HEK293 (cell line): ENCODE measurements at regions not wholly inside any gene's neighbourhood (a gene's known extent, or its start where the extent isn't known, plus 50 kb on each side); places are given as distances from the start of the nearest gene placed in this dataset.

Experiments
- CTCF ChIA-PET: fragments of 350-600 bp; formaldehyde crosslinking; extraction: SDS; loops from one replicate; lab custom pipeline; 2021; ENCODE audit warnings: antibody characterized with exemption; lab: Yijun Ruan, JAX
- POLR2A ChIA-PET: fragments of 300-600 bp; formaldehyde crosslinking; extraction: SDS; loops from one replicate; lab custom pipeline; 2020; ENCODE audit warnings: antibody characterized with exemption, inconsistent platforms; lab: Yijun Ruan, JAX
- H3K27ac ChIP-seq: fragments of 200-500 bp; sonication (Bioruptor generic); 2 replicates; pipeline ENCODE4 v1.5.1; 2014; ENCODE audit warnings: low read depth, low read length, control low read depth, inconsistent platforms; ENCODE audit errors: extremely low read depth
- H3K36me3 ChIP-seq, 2 experiments: fragments of 200-500 bp in 1 of 2; sonication (Bioruptor generic) in 1 of 2; 1 replicate in 1 of 2; 2 replicates in 1 of 2; pipeline ENCODE4 v1.5.1; 2014 to 2017; ENCODE audit warnings: inconsistent platforms in 2 of 2, low read length in 2 of 2; ENCODE audit not compliant: control insufficient read depth in 2 of 2, insufficient read depth in 1 of 2
- H3K4me1 ChIP-seq: fragments of 200-500 bp; sonication (Bioruptor generic); 2 replicates; pipeline ENCODE4 v1.5.1; 2014; ENCODE audit warnings: mild to moderate bottlenecking, low read length, inconsistent platforms; ENCODE audit not compliant: control insufficient read depth, insufficient read depth
- H3K4me3 ChIP-seq: 2 replicates; pipeline ENCODE4 v1.5.1; 2011; ENCODE audit warnings: low read depth, mild to moderate bottlenecking, control low read depth, low read length, moderate library complexity
- H3K9me3 ChIP-seq: fragments of 200-500 bp; sonication (Bioruptor generic); 2 replicates; pipeline ENCODE4 v1.5.1; 2014; ENCODE audit warnings: low read depth, low read length, inconsistent platforms; ENCODE audit not compliant: control insufficient read depth, insufficient read depth
- EGR2 ChIP-seq: fragments of 450-650 bp; formaldehyde crosslinking; IDR thresholded peaks from 2 replicates; pipeline ENCODE4 v1.5.1; 2016; ENCODE audit warnings: low read depth, missing biosample characterization, missing genetic modification characterization
- GFI1B ChIP-seq: fragments of 450-650 bp; formaldehyde crosslinking; IDR thresholded peaks from 2 replicates; pipeline ENCODE4 v1.5.1; 2016; ENCODE audit warnings: missing biosample characterization, missing genetic modification characterization
- KLF9 ChIP-seq: fragments of 450-650 bp; formaldehyde crosslinking; IDR thresholded peaks from 2 replicates; pipeline ENCODE4 v1.5.1; 2016; ENCODE audit warnings: missing biosample characterization, missing genetic modification characterization, low read depth
- OVOL3 ChIP-seq: fragments of 450-650 bp; formaldehyde crosslinking; IDR thresholded peaks from 2 replicates; pipeline ENCODE4 v1.5.1; 2016; ENCODE audit warnings: missing biosample characterization, missing genetic modification characterization
- SALL2 ChIP-seq: fragments of 450-650 bp; formaldehyde crosslinking; IDR thresholded peaks from 2 replicates; pipeline ENCODE4 v1.5.0; 2017; ENCODE audit warnings: missing biosample characterization, mild to moderate bottlenecking, missing genetic modification characterization, borderline replicate concordance
- ZNF121 ChIP-seq: fragments of 450-650 bp; formaldehyde crosslinking; IDR thresholded peaks from 2 replicates; pipeline ENCODE4 v1.5.1; 2016; ENCODE audit warnings: missing biosample characterization, missing genetic modification characterization
- ZNF174 ChIP-seq: fragments of 450-650 bp; formaldehyde crosslinking; IDR thresholded peaks from 2 replicates; pipeline ENCODE4 v1.5.0; 2017; ENCODE audit warnings: missing biosample characterization, mild to moderate bottlenecking, missing genetic modification characterization
- ZNF214 ChIP-seq: fragments of 450-650 bp; formaldehyde crosslinking; IDR thresholded peaks from 2 replicates; pipeline ENCODE4 v1.5.1; 2017; ENCODE audit warnings: missing biosample characterization, mild to moderate bottlenecking, missing genetic modification characterization, borderline replicate concordance
- ZNF266 ChIP-seq: fragments of 450-650 bp; formaldehyde crosslinking; IDR thresholded peaks from 2 replicates; pipeline ENCODE4 v1.5.1; 2016; ENCODE audit warnings: missing biosample characterization, missing genetic modification characterization, low read depth
- ZNF302 ChIP-seq: fragments of 450-650 bp; formaldehyde crosslinking; IDR thresholded peaks from 2 replicates; pipeline ENCODE4 v1.5.1; 2016; ENCODE audit warnings: missing biosample characterization, missing genetic modification characterization, low read depth
- ZNF311 ChIP-seq: fragments of 450-650 bp; formaldehyde crosslinking; IDR thresholded peaks from 2 replicates; pipeline ENCODE4 v1.5.1; 2017; ENCODE audit warnings: missing biosample characterization, missing genetic modification characterization, borderline replicate concordance
- ZNF324 ChIP-seq: fragments of 450-650 bp; formaldehyde crosslinking; IDR thresholded peaks from 2 replicates; pipeline ENCODE4 v1.5.1; 2016; ENCODE audit warnings: missing biosample characterization, missing genetic modification characterization
- ZNF350 ChIP-seq: fragments of 450-650 bp; formaldehyde crosslinking; IDR thresholded peaks from 2 replicates; pipeline ENCODE4 v1.5.0; 2017; ENCODE audit warnings: missing biosample characterization, mild to moderate bottlenecking, missing genetic modification characterization
- ZNF510 ChIP-seq: fragments of 450-650 bp; formaldehyde crosslinking; IDR thresholded peaks from 2 replicates; pipeline ENCODE4 v1.5.1; 2018; ENCODE audit warnings: mild to moderate bottlenecking, missing genetic modification characterization, missing biosample characterization; ENCODE audit not compliant: insufficient replicate concordance
- ZNF530 ChIP-seq: fragments of 450-650 bp; formaldehyde crosslinking; IDR thresholded peaks from 2 replicates; pipeline ENCODE4 v1.5.1; 2016; ENCODE audit warnings: low read depth, missing biosample characterization, missing genetic modification characterization
- ZNF596 ChIP-seq: fragments of 450-650 bp; IDR thresholded peaks from 2 replicates; pipeline ENCODE4 v1.5.0; 2018; ENCODE audit warnings: missing biosample characterization, mild to moderate bottlenecking, missing genetic modification characterization, moderate library complexity
- ZNF621 ChIP-seq: fragments of 450-650 bp; formaldehyde crosslinking; IDR thresholded peaks from 2 replicates; pipeline ENCODE4 v1.5.1; 2017; ENCODE audit warnings: missing biosample characterization, missing genetic modification characterization
- ZNF660 ChIP-seq: fragments of 450-650 bp; IDR thresholded peaks from 2 replicates; pipeline ENCODE4 v1.5.1; 2018; ENCODE audit warnings: missing biosample characterization, mild to moderate bottlenecking, missing genetic modification characterization
- ZNF670 ChIP-seq: fragments of 450-650 bp; formaldehyde crosslinking; IDR thresholded peaks from 2 replicates; pipeline ENCODE4 v1.5.1; 2016; ENCODE audit warnings: missing biosample characterization, missing genetic modification characterization, low read depth
- ZNF701 ChIP-seq: fragments of 450-650 bp; formaldehyde crosslinking; IDR thresholded peaks from 2 replicates; pipeline ENCODE4 v1.5.1; 2016; ENCODE audit warnings: missing biosample characterization, missing genetic modification characterization
- ZSCAN23 ChIP-seq: fragments of 450-650 bp; formaldehyde crosslinking; IDR thresholded peaks from 2 replicates; pipeline ENCODE4 v1.5.1; 2016; ENCODE audit warnings: missing biosample characterization, missing genetic modification characterization
- ZXDB ChIP-seq: fragments of 450-650 bp; formaldehyde crosslinking; IDR thresholded peaks from 2 replicates; pipeline ENCODE4 v1.5.1; 2016; ENCODE audit warnings: missing biosample characterization, missing genetic modification characterization
- TF ChIP-seq, protein P1 (sequence below): fragments of 450-650 bp; formaldehyde crosslinking; IDR thresholded peaks from 2 replicates; pipeline ENCODE4 v1.5.1; 2016; ENCODE audit warnings: missing biosample characterization, missing genetic modification characterization
- TF ChIP-seq, protein P2 (sequence below): fragments of 450-650 bp; formaldehyde crosslinking; optimal IDR thresholded peaks from 2 replicates; pipeline ENCODE3; 2016; ENCODE audit warnings: missing biosample characterization, mild to moderate bottlenecking, missing genetic modification characterization
- TF ChIP-seq, protein P3 (sequence below): fragments of 450-650 bp; formaldehyde crosslinking; IDR thresholded peaks from 2 replicates; pipeline ENCODE4 v1.5.1; 2016; ENCODE audit warnings: missing biosample characterization, missing genetic modification characterization, borderline replicate concordance
- TF ChIP-seq, protein P4 (sequence below): fragments of 450-650 bp; formaldehyde crosslinking; IDR thresholded peaks from 2 replicates; pipeline ENCODE4 v1.5.1; 2016; ENCODE audit warnings: missing biosample characterization, missing genetic modification characterization

DNA sequence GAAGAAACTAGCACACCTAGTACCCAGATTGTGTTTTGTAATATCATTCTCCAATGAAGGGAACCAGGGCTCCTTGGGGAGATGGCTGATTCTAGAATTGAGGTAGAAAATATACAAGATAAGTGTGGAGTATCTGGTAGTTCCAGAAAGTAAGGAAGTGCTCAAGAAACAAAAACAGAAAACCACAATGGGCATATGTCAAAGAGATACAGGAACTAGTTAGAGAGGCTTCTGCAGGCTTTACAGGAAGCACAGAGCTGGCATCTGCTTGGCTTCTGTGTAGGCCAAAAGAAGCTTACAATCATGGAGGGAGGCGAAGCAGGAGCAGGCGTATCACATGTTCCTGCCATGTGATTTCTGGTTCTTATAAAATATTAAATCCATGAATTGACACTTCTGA, 105.7 kb upstream of the TMEM161B start:
- TF ChIP-seq, protein P1, sequence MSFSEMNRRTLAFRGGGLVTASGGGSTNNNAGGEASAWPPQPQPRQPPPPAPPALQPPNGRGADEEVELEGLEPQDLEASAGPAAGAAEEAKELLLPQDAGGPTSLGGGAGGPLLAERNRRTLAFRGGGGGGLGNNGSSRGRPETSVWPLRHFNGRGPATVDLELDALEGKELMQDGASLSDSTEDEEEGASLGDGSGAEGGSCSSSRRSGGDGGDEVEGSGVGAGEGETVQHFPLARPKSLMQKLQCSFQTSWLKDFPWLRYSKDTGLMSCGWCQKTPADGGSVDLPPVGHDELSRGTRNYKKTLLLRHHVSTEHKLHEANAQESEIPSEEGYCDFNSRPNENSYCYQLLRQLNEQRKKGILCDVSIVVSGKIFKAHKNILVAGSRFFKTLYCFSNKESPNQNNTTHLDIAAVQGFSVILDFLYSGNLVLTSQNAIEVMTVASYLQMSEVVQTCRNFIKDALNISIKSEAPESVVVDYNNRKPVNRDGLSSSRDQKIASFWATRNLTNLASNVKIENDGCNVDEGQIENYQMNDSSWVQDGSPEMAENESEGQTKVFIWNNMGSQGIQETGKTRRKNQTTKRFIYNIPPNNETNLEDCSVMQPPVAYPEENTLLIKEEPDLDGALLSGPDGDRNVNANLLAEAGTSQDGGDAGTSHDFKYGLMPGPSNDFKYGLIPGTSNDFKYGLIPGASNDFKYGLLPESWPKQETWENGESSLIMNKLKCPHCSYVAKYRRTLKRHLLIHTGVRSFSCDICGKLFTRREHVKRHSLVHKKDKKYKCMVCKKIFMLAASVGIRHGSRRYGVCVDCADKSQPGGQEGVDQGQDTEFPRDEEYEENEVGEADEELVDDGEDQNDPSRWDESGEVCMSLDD (tag by site-specific recombination), result no peak
- TF ChIP-seq ZNF596, result no peak
- no peak for TF ChIP-seq ZNF311 (tag by site-specific recombination)
- TF ChIP-seq ZNF670 (tag by site-specific recombination), result no peak
- TF ChIP-seq ZNF302 (tag by site-specific recombination), result no peak
- no peak for TF ChIP-seq ZSCAN23
- no peak for TF ChIP-seq OVOL3 (tag by site-specific recombination)
- TF ChIP-seq GFI1B (tag by site-specific recombination), result no peak
- TF ChIP-seq, protein P2, sequence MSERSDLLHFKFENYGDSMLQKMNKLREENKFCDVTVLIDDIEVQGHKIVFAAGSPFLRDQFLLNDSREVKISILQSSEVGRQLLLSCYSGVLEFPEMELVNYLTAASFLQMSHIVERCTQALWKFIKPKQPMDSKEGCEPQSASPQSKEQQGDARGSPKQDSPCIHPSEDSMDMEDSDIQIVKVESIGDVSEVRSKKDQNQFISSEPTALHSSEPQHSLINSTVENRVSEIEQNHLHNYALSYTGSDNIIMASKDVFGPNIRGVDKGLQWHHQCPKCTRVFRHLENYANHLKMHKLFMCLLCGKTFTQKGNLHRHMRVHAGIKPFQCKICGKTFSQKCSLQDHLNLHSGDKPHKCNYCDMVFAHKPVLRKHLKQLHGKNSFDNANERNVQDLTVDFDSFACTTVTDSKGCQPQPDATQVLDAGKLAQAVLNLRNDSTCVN (tag by site-specific recombination), result no peak
- no peak for TF ChIP-seq ZNF701
- TF ChIP-seq ZXDB, result no peak
- TF ChIP-seq ZNF530 (tag by site-specific recombination), result no peak
- TF ChIP-seq, all 188 proteins: peak for 0
- CTCF ChIA-PET, result no interaction called here

DNA sequence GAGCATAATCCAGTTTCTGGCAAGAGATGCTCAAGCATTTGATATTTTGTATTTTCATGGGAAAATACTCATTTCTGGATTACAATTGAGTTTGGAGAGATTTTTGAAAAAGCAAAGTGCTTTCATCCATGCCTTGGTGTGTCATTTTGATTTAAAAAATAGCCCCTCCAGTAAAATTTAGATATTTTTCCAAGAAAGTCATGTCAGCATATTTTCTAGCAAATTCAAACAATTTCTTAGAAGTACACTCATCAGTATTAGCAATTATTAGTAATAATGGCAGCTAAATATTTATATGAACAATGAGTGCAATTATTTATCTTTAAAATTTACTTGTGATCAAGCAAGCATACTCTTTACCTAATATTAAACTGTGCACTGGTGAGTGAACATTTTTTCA, 102.2 kb upstream of the TMEM161B start:
- H3K36me3 ChIP-seq, result no peaks in the 10 kb centered on the region
- no peak overlapping the region for H3K4me3 ChIP-seq
- ChIA-PET CTCF (interaction anchor here (0.5 to 0.9 kb wide), 2 partner anchors 17 to 25 kb away, joined by 3 read pairs; no protein-coding TSS in a partner anchor), POLR2A (no interaction called here)
- H3K27ac ChIP-seq, result no peak overlapping the region
- no peaks in the 10 kb centered on the region for H3K9me3 ChIP-seq
- no peaks in the 10 kb centered on the region for H3K4me1 ChIP-seq
- TF ChIP-seq ZNF121 (tag by site-specific recombination), result no peak
- no peak for TF ChIP-seq ZNF266 (tag by site-specific recombination)
- TF ChIP-seq ZNF324 (tag by site-specific recombination), result no peak
- no peak for TF ChIP-seq ZNF214 (tag by site-specific recombination)
- TF ChIP-seq, protein P3, sequence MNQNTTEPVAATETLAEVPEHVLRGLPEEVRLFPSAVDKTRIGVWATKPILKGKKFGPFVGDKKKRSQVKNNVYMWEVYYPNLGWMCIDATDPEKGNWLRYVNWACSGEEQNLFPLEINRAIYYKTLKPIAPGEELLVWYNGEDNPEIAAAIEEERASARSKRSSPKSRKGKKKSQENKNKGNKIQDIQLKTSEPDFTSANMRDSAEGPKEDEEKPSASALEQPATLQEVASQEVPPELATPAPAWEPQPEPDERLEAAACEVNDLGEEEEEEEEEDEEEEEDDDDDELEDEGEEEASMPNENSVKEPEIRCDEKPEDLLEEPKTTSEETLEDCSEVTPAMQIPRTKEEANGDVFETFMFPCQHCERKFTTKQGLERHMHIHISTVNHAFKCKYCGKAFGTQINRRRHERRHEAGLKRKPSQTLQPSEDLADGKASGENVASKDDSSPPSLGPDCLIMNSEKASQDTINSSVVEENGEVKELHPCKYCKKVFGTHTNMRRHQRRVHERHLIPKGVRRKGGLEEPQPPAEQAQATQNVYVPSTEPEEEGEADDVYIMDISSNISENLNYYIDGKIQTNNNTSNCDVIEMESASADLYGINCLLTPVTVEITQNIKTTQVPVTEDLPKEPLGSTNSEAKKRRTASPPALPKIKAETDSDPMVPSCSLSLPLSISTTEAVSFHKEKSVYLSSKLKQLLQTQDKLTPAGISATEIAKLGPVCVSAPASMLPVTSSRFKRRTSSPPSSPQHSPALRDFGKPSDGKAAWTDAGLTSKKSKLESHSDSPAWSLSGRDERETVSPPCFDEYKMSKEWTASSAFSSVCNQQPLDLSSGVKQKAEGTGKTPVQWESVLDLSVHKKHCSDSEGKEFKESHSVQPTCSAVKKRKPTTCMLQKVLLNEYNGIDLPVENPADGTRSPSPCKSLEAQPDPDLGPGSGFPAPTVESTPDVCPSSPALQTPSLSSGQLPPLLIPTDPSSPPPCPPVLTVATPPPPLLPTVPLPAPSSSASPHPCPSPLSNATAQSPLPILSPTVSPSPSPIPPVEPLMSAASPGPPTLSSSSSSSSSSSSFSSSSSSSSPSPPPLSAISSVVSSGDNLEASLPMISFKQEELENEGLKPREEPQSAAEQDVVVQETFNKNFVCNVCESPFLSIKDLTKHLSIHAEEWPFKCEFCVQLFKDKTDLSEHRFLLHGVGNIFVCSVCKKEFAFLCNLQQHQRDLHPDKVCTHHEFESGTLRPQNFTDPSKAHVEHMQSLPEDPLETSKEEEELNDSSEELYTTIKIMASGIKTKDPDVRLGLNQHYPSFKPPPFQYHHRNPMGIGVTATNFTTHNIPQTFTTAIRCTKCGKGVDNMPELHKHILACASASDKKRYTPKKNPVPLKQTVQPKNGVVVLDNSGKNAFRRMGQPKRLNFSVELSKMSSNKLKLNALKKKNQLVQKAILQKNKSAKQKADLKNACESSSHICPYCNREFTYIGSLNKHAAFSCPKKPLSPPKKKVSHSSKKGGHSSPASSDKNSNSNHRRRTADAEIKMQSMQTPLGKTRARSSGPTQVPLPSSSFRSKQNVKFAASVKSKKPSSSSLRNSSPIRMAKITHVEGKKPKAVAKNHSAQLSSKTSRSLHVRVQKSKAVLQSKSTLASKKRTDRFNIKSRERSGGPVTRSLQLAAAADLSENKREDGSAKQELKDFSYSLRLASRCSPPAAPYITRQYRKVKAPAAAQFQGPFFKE (tag by site-specific recombination), result no peak
- TF ChIP-seq ZNF660 (tag by site-specific recombination), result no peak
- no peak for TF ChIP-seq ZNF510 (tag by site-specific recombination)
- no peak for TF ChIP-seq KLF9 (tag by site-specific recombination)
- TF ChIP-seq ZNF350 (tag by site-specific recombination), result no peak
- TF ChIP-seq, protein P4, sequence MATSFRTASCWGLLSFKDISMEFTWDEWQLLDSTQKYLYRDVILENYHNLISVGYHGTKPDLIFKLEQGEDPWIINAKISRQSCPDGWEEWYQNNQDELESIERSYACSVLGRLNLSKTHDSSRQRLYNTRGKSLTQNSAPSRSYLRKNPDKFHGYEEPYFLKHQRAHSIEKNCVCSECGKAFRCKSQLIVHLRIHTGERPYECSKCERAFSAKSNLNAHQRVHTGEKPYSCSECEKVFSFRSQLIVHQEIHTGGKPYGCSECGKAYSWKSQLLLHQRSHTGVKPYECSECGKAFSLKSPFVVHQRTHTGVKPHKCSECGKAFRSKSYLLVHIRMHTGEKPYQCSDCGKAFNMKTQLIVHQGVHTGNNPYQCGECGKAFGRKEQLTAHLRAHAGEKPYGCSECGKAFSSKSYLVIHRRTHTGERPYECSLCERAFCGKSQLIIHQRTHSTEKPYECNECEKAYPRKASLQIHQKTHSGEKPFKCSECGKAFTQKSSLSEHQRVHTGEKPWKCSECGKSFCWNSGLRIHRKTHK, result no peak
- no peak for TF ChIP-seq EGR2 (tag by site-specific recombination)
- no peak for TF ChIP-seq ZNF174 (tag by site-specific recombination)
- no peak for TF ChIP-seq ZNF621 (tag by site-specific recombination)
- TF ChIP-seq SALL2 (tag by site-specific recombination), result no peak

More for the DNA sequence above, 105.7 kb upstream of the TMEM161B start:
- H3K4me3 ChIP-seq, result no peak overlapping the region
- POLR2A ChIA-PET, result no interaction called here
- no peaks in the 10 kb centered on the region for H3K9me3 ChIP-seq
- H3K4me1 ChIP-seq, result no peaks in the 10 kb centered on the region
- H3K27ac ChIP-seq, result no peak overlapping the region
- H3K36me3 ChIP-seq, result no peaks in the 10 kb centered on the region
